Transverse colon (tissue), 3 donors: ENCODE measurements at regions not wholly inside any gene's neighbourhood (a gene's known extent, or its start where the extent isn't known, plus 50 kb on each side); places are given as distances from the start of the nearest gene placed in this dataset.
"Not testable (repeated sequence)": the region's sequence is repeated elsewhere in the genome, so short reads cannot be mapped to it uniquely, and the experiment has no call there.

Experiments used
- CTCF ChIP-seq, 5 experiments: fragments of 200-600 bp in 3 of 5; fragments of 450-650 bp in 2 of 5; sonication (generic) in 3 of 5; IDR thresholded peaks; 1 replicate in 2 of 5; 2 replicates in 3 of 5; pipeline ENCODE4 v1.5.1; 2016 to 2017; ENCODE audit warnings: antibody characterized with exemption in 5 of 5, inconsistent platforms in 3 of 5, mild to moderate bottlenecking in 2 of 5, moderate library complexity in 1 of 5
- POLR2A ChIP-seq: fragments of 450-650 bp; IDR thresholded peaks from one replicate; pipeline ENCODE4 v1.6.1; 2016; ENCODE audit warnings: antibody characterized with exemption, mild to moderate bottlenecking, moderate library complexity

- not testable (repeated sequence) for TF ChIP-seq CTCF (IDR thresholded peaks at IDR 0.05); POLR2A
These were observed 749.1 kb upstream of the DEFB115 start for GRCh38 chr20:30508382-30508781.
